ACC112 (cell line): ENCODE measurements at regions not wholly inside any gene's neighbourhood (a gene's known extent, or its start where the extent isn't known, plus 50 kb on each side); places are given as distances from the start of the nearest gene placed in this dataset.

Experiments used
- H2AFZ ChIP-seq: fragments of 200-600 bp; sonication (generic); one replicate; pipeline ENCODE4 v1.6.0; 2017; ENCODE audit warnings: antibody characterized with exemption, low read length; ENCODE audit not compliant: unreplicated experiment
- H3K27ac ChIP-seq: fragments of 200-600 bp; sonication (generic); 2 replicates; pipeline ENCODE4 v1.5.1; 2014; ENCODE audit warnings: low read depth, mild to moderate bottlenecking, antibody characterized with exemption, low read length, moderate library complexity
- H3K27me3 ChIP-seq: fragments of 200-600 bp; sonication (generic); 2 replicates; pipeline ENCODE4 v1.6.1; 2014; ENCODE audit warnings: mild to moderate bottlenecking, antibody characterized with exemption, low read length, moderate library complexity, mixed read lengths; ENCODE audit not compliant: insufficient read depth
- H3K36me3 ChIP-seq: fragments of 200-600 bp; sonication (generic); 2 replicates; pipeline ENCODE4 v1.6.1; 2016; ENCODE audit warnings: mild to moderate bottlenecking, antibody characterized with exemption, low read length, moderate library complexity, mixed read lengths; ENCODE audit not compliant: insufficient read depth
- H3K4me1 ChIP-seq: fragments of 200-600 bp; sonication (generic); one replicate; pipeline ENCODE4 v1.6.1; 2016; ENCODE audit warnings: low read length, mixed read lengths; ENCODE audit not compliant: insufficient read depth, unreplicated experiment, control insufficient read depth
- H3K4me3 ChIP-seq: fragments of 200-600 bp; sonication (generic); 2 replicates; pipeline ENCODE4 v1.5.1; 2014; ENCODE audit warnings: mild to moderate bottlenecking, low read depth, low read length
- H3K79me2 ChIP-seq: fragments of 200-600 bp; sonication (generic); one replicate; pipeline ENCODE4 v1.6.0; 2016; ENCODE audit warnings: low read length; ENCODE audit not compliant: control insufficient read depth, unreplicated experiment, insufficient read depth

- H3K27me3 ChIP-seq: no peaks in the 10 kb centered on the region
- peaks cover 8% of the 10 kb centered on the region for H3K4me1 ChIP-seq
- no peaks in the 10 kb centered on the region for H3K79me2 ChIP-seq
- H3K36me3 ChIP-seq: no peaks in the 10 kb centered on the region
- no peak overlapping the region for H3K27ac ChIP-seq
- H2AFZ ChIP-seq: no peak overlapping the region
- no peak overlapping the region for H3K4me3 ChIP-seq
Measured at GRCh38 chr2:190127651-190128050, 65.1 kb upstream of the MSTN start.

GRCh38 chr2:190126798-190127197 is 64.3 kb upstream of the MSTN start:
- H3K4me1 ChIP-seq: peaks cover 8% of the 10 kb centered on the region
- H3K4me3 ChIP-seq: no peak overlapping the region
- no peak overlapping the region for H2AFZ ChIP-seq
- H3K27me3 ChIP-seq: no peaks in the 10 kb centered on the region
- H3K27ac ChIP-seq: no peak overlapping the region
- H3K36me3 ChIP-seq: no peaks in the 10 kb centered on the region
- H3K79me2 ChIP-seq: no peaks in the 10 kb centered on the region

GRCh38 chr2:190123956-190124355 is 61.4 kb upstream of the MSTN start:
- no peak overlapping the region for H3K27ac ChIP-seq
- no peak overlapping the region for H3K4me3 ChIP-seq
- no peaks in the 10 kb centered on the region for H3K79me2 ChIP-seq
- H3K27me3 ChIP-seq: no peaks in the 10 kb centered on the region
- no peaks in the 10 kb centered on the region for H3K36me3 ChIP-seq
- H2AFZ ChIP-seq: no peak overlapping the region
- H3K4me1 ChIP-seq: peaks cover 11% of the 10 kb centered on the region

GRCh38 chr2:190121971-190122370 is 59.4 kb upstream of the MSTN start:
- H3K4me3 ChIP-seq: no peak overlapping the region
- no peaks in the 10 kb centered on the region for H3K79me2 ChIP-seq
- H2AFZ ChIP-seq: peak overlapping the region; percentile 6
- H3K4me1 ChIP-seq: peaks cover 11% of the 10 kb centered on the region
- H3K27ac ChIP-seq: no peak overlapping the region
- no peaks in the 10 kb centered on the region for H3K27me3 ChIP-seq
- H3K36me3 ChIP-seq: no peaks in the 10 kb centered on the region

GRCh38 chr2:190121305-190121704 is 58.8 kb upstream of the MSTN start:
- Histone ChIP-seq H3K27me3 (no peaks in the 10 kb centered on the region), H3K27ac (no peak overlapping the region), H3K79me2 (no peaks in the 10 kb centered on the region), H3K4me1 (peaks cover 11% of the 10 kb centered on the region), H3K4me3 (no peak overlapping the region), H2AFZ (no peak overlapping the region), H3K36me3 (no peaks in the 10 kb centered on the region)

GRCh38 chr2:190119923-190120590 is 57.5 kb upstream of the MSTN start:
- H3K27ac ChIP-seq: no peak overlapping the region
- H3K27me3 ChIP-seq: no peaks in the 10 kb centered on the region
- no peaks in the 10 kb centered on the region for H3K79me2 ChIP-seq
- no peaks in the 10 kb centered on the region for H3K36me3 ChIP-seq
- peak overlapping the region; percentile 80 for H2AFZ ChIP-seq
- H3K4me1 ChIP-seq: peaks cover 11% of the 10 kb centered on the region
- no peak overlapping the region for H3K4me3 ChIP-seq

GRCh38 chr2:190119257-190119656 is 56.7 kb upstream of the MSTN start:
- H2AFZ ChIP-seq: no peak overlapping the region
- no peaks in the 10 kb centered on the region for H3K36me3 ChIP-seq
- peaks cover 10% of the 10 kb centered on the region for H3K4me1 ChIP-seq
- no peak overlapping the region for H3K27ac ChIP-seq
- no peaks in the 10 kb centered on the region for H3K79me2 ChIP-seq
- H3K27me3 ChIP-seq: no peaks in the 10 kb centered on the region
- no peak overlapping the region for H3K4me3 ChIP-seq

GRCh38 chr2:190117305-190117704 is 54.8 kb upstream of the MSTN start:
- Histone ChIP-seq H3K4me1 (peaks cover 3% of the 10 kb centered on the region), H3K27me3 (no peaks in the 10 kb centered on the region), H2AFZ (no peak overlapping the region), H3K79me2 (no peaks in the 10 kb centered on the region), H3K27ac (no peak overlapping the region), H3K36me3 (no peaks in the 10 kb centered on the region), H3K4me3 (no peak overlapping the region)

GRCh38 chr2:190113000-190113399 is 50.5 kb upstream of the MSTN start:
- Histone ChIP-seq H3K4me3 (no peak overlapping the region), H2AFZ (no peak overlapping the region), H3K79me2 (no peaks in the 10 kb centered on the region), H3K36me3 (no peaks in the 10 kb centered on the region), H3K4me1 (peaks cover 12% of the 10 kb centered on the region), H3K27me3 (no peaks in the 10 kb centered on the region), H3K27ac (no peak overlapping the region)
